Fibroblast of lung (primary cell): ENCODE measurements at regions not wholly inside any gene's neighbourhood (a gene's known extent, or its start where the extent isn't known, plus 50 kb on each side); places are given as distances from the start of the nearest gene placed in this dataset.

Experiments
- DNase-seq, 2 donors: peaks; one replicate each; pipeline versions ENCODE4 v3.0.0 to v3.0.0-alpha.2; 2010; ENCODE audit warnings: low read depth in 2 of 2
- H2AFZ ChIP-seq: 2 replicates; pipeline ENCODE4 v1.5.1; 2012; ENCODE audit warnings: low read length, control low read depth, inconsistent platforms
- H3K27ac ChIP-seq: 2 replicates; pipeline ENCODE4 v1.5.1; 2011; ENCODE audit warnings: low read length, control low read depth; ENCODE audit not compliant: insufficient read depth
- H3K27me3 ChIP-seq: 2 replicates; pipeline ENCODE4 v1.5.1; 2011; ENCODE audit warnings: mild to moderate bottlenecking, low read length; ENCODE audit not compliant: control insufficient read depth, insufficient read depth
- H3K36me3 ChIP-seq: 2 replicates; pipeline ENCODE4 v1.5.1; 2011; ENCODE audit warnings: low read length; ENCODE audit not compliant: control insufficient read depth, insufficient read depth
- H3K4me1 ChIP-seq: 2 replicates; pipeline ENCODE4 v1.5.1; 2011; ENCODE audit warnings: low read length; ENCODE audit not compliant: control insufficient read depth, insufficient read depth; ENCODE audit errors: extremely low read depth
- H3K4me2 ChIP-seq: 2 replicates; pipeline ENCODE4 v1.5.1; 2011; ENCODE audit warnings: low read length, control low read depth; ENCODE audit not compliant: insufficient read depth; ENCODE audit errors: extremely low read depth
- H3K4me3 ChIP-seq, 4 experiments: fragments of 200-600 bp in 1 of 4; sonication (generic) in 1 of 4; replicated peaks in 1 of 4; 2 replicates each; pipeline ENCODE4 v1.5.1; 2011 to 2016; ENCODE audit warnings: low read length in 4 of 4, low read depth in 3 of 4, mild to moderate bottlenecking in 3 of 4, control low read depth in 2 of 4, inconsistent platforms in 1 of 4, mixed read lengths in 1 of 4; ENCODE audit not compliant: insufficient read depth in 1 of 4; ENCODE audit errors: control extremely low read depth in 1 of 4
- H3K79me2 ChIP-seq: 2 replicates; pipeline ENCODE4 v1.5.1; 2012; ENCODE audit warnings: mild to moderate bottlenecking, low read length, inconsistent platforms; ENCODE audit not compliant: control insufficient read depth, insufficient read depth
- H3K9ac ChIP-seq: 2 replicates; pipeline ENCODE4 v1.5.1; 2011; ENCODE audit warnings: mild to moderate bottlenecking, low read length, control low read depth; ENCODE audit not compliant: insufficient read depth
- H3K9me3 ChIP-seq: 2 replicates; pipeline ENCODE4 v1.5.1; 2012; ENCODE audit warnings: low read depth, low read length; ENCODE audit not compliant: control insufficient read depth, insufficient read depth
- H4K20me1 ChIP-seq: 2 replicates; pipeline ENCODE4 v1.5.1; 2011; ENCODE audit warnings: low read length; ENCODE audit not compliant: control insufficient read depth, insufficient read depth; ENCODE audit errors: extremely low read depth
- EZH2 ChIP-seq: IDR thresholded peaks from 2 replicates; pipeline ENCODE4 v1.5.1; 2012; ENCODE audit warnings: low read length, control low read depth, mild to moderate bottlenecking; ENCODE audit errors: missing control alignments
- TF ChIP-seq, protein P1 (sequence below), 2 donors: IDR thresholded peaks in 1 of 2; conservative IDR thresholded peaks in 1 of 2; 1 replicate in 1 of 2; 2 replicates in 1 of 2; pipeline ENCODE4 v1.5.1; 2011 to 2012; ENCODE audit warnings: low read length in 2 of 2, control low read depth in 1 of 2, inconsistent platforms in 1 of 2, low read depth in 1 of 2, mild to moderate bottlenecking in 1 of 2

DNA sequence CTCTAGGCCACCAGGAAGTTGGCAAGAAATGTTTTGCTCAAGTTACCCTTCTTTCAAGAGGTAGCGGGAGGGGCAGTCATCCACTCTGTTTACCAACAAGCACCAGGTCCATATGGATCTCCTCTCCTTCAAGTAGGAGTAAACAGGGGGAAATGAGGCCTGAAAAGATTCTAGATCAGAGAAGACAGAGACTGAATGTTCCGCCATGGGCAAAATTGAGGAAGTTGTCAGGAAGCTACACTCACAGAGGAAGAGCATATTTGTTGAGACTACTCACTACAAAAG, 81.6 kb downstream of the KLF15 start:
- Histone ChIP-seq H2AFZ (no peak overlapping the region), H3K4me1 (peaks cover 2% of the 10 kb centered on the region), H3K4me3 (no peak overlapping the region), H3K4me2 (no peak overlapping the region), H3K27ac (no peak overlapping the region), H3K79me2 (no peaks in the 10 kb centered on the region), H4K20me1 (no peaks in the 10 kb centered on the region), H3K36me3 (no peaks in the 10 kb centered on the region), H3K9me3 (no peaks in the 10 kb centered on the region), H3K9ac (no peak overlapping the region), H3K27me3 (no peaks in the 10 kb centered on the region)
- TF ChIP-seq, protein P1, sequence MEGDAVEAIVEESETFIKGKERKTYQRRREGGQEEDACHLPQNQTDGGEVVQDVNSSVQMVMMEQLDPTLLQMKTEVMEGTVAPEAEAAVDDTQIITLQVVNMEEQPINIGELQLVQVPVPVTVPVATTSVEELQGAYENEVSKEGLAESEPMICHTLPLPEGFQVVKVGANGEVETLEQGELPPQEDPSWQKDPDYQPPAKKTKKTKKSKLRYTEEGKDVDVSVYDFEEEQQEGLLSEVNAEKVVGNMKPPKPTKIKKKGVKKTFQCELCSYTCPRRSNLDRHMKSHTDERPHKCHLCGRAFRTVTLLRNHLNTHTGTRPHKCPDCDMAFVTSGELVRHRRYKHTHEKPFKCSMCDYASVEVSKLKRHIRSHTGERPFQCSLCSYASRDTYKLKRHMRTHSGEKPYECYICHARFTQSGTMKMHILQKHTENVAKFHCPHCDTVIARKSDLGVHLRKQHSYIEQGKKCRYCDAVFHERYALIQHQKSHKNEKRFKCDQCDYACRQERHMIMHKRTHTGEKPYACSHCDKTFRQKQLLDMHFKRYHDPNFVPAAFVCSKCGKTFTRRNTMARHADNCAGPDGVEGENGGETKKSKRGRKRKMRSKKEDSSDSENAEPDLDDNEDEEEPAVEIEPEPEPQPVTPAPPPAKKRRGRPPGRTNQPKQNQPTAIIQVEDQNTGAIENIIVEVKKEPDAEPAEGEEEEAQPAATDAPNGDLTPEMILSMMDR (conservative IDR thresholded peaks at IDR 0.05 in 1 of 2, IDR thresholded peaks at IDR 0.05 in 1 of 2; ENCODE audit: low read depth in 1 of 2, low read length in 2 of 2) = no peak
- TF ChIP-seq EZH2 = no peak
- DNase-seq = no peak

- H3K4me2 ChIP-seq = no peak overlapping the region
- H3K4me3 ChIP-seq = no peak overlapping the region
- no peaks in the 10 kb centered on the region for H3K79me2 ChIP-seq
- TF ChIP-seq, protein P1 (conservative IDR thresholded peaks at IDR 0.05 in 1 of 2, IDR thresholded peaks at IDR 0.05 in 1 of 2; ENCODE audit: low read depth in 1 of 2, low read length in 2 of 2) = no peak
- TF ChIP-seq EZH2 = no peak
- peaks cover 6% of the 10 kb centered on the region for H3K4me1 ChIP-seq
- no peaks in the 10 kb centered on the region for H3K36me3 ChIP-seq
- no peaks in the 10 kb centered on the region for H3K9me3 ChIP-seq
- DNase-seq = peak in 1 of 2 donors; percentile 34
- H3K27me3 ChIP-seq = no peaks in the 10 kb centered on the region
- no peak overlapping the region for H2AFZ ChIP-seq
- no peak overlapping the region for H3K27ac ChIP-seq
- no peaks in the 10 kb centered on the region for H4K20me1 ChIP-seq
- no peak overlapping the region for H3K9ac ChIP-seq
These were observed 82.2 kb downstream of the KLF15 start for GRCh38 chr3:126274735-126275619.

- Histone ChIP-seq H2AFZ (peak overlapping the region; percentile 20), H3K27me3 (no peaks in the 10 kb centered on the region), H4K20me1 (no peaks in the 10 kb centered on the region), H3K4me1 (peaks cover 14% of the 10 kb centered on the region), H3K79me2 (no peaks in the 10 kb centered on the region), H3K4me3 (no peak overlapping the region), H3K9me3 (no peaks in the 10 kb centered on the region), H3K9ac (no peak overlapping the region), H3K27ac (no peak overlapping the region), H3K4me2 (no peak overlapping the region), H3K36me3 (no peaks in the 10 kb centered on the region)
- peak; percentile 70 to 75 for DNase-seq
- TF ChIP-seq, protein P1 (conservative IDR thresholded peaks at IDR 0.05 in 1 of 2, IDR thresholded peaks at IDR 0.05 in 1 of 2; ENCODE audit: low read depth in 1 of 2, low read length in 2 of 2) = no peak
- no peak for TF ChIP-seq EZH2
These were observed 86.9 kb downstream of the KLF15 start for GRCh38 chr3:126270145-126270811.
